ENCODE measurements at regions not wholly inside any gene's neighbourhood (a gene's known extent, or its start where the extent isn't known, plus 50 kb on each side); places are given as distances from the start of the nearest gene placed in this dataset.

GRCh38 chr10:53127686-53128085, 355.1 kb upstream of the MBL2 start:
- Histone ChIP-seq H3K9me3 (ENCODE audit: low read depth, low read length) (no peaks in the 10 kb centered on the region), H3K4me3 (ENCODE audit: low read length) (no peak overlapping the region), H3K4me1 (ENCODE audit: insufficient read depth, low read length) (peaks cover 4% of the 10 kb centered on the region), H3K27me3 (ENCODE audit: insufficient read depth, low read length) (no peaks in the 10 kb centered on the region)

DNA sequence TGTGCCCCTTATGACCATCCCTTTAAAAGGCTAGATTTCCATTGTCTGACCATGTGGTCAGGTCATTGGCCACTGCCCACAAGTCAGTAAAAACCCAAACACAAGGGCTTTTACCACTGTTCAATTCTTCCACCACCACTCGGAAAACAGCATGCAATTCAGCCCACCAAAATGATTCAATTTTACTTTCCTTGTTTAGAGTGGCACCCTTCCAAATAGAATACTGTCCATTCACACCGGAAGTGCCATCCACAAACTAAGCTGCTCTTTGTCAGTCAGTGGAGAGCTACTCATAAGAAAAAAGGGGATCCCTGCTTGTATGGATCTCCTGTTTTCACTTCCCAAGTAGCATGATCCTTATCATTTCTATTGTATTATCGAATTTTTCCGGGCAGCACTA, 350.7 kb upstream of the MBL2 start:
- Histone ChIP-seq H3K9me3 (ENCODE audit: low read depth, low read length) (no peaks in the 10 kb centered on the region), H3K4me1 (ENCODE audit: insufficient read depth, low read length) (peaks cover 12% of the 10 kb centered on the region), H3K4me3 (ENCODE audit: low read length) (no peak overlapping the region), H3K27me3 (ENCODE audit: insufficient read depth, low read length) (no peaks in the 10 kb centered on the region)

- H3K4me3 ChIP-seq (ENCODE audit: low read length): no peak overlapping the region
- H3K27me3 ChIP-seq (ENCODE audit: insufficient read depth, low read length): no peaks in the 10 kb centered on the region
- H3K4me1 ChIP-seq (ENCODE audit: insufficient read depth, low read length): peaks cover 12% of the 10 kb centered on the region
- no peaks in the 10 kb centered on the region for H3K9me3 ChIP-seq (ENCODE audit: low read depth, low read length)
Measured at GRCh38 chr10:53122281-53122680, 349.7 kb upstream of the MBL2 start.

GRCh38 chr10:53115660-53116059, 343.1 kb upstream of the MBL2 start:
- Histone ChIP-seq H3K9me3 (ENCODE audit: low read depth, low read length) (no peaks in the 10 kb centered on the region), H3K4me1 (ENCODE audit: insufficient read depth, low read length) (no peaks in the 10 kb centered on the region), H3K27me3 (ENCODE audit: insufficient read depth, low read length) (no peaks in the 10 kb centered on the region), H3K4me3 (ENCODE audit: low read length) (no peak overlapping the region)

DNA sequence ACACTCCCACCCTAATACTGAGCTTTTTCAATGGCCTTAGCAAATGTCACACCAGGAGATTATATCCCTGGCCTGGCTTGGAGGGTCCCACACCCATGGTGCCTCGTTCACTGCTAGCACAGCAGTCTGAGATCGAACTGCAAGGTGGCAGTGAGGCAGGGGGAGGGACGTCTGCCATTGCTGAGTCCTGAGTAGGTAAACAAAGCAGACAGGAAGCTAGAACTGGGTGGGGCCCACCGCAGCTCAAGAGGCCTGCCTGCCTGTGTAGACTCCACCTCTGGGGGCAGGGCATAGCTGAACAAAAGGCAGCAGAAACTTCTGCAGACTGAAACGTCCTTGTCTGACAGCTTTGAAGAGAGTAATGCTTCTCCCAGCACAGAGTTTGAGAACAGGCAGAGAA, 338.9 kb upstream of the MBL2 start:
- H3K9me3 ChIP-seq (ENCODE audit: low read depth, low read length): no peaks in the 10 kb centered on the region
- no peaks in the 10 kb centered on the region for H3K4me1 ChIP-seq (ENCODE audit: insufficient read depth, low read length)
- H3K27me3 ChIP-seq (ENCODE audit: insufficient read depth, low read length): no peaks in the 10 kb centered on the region
- no peak overlapping the region for H3K4me3 ChIP-seq (ENCODE audit: low read length)

DNA sequence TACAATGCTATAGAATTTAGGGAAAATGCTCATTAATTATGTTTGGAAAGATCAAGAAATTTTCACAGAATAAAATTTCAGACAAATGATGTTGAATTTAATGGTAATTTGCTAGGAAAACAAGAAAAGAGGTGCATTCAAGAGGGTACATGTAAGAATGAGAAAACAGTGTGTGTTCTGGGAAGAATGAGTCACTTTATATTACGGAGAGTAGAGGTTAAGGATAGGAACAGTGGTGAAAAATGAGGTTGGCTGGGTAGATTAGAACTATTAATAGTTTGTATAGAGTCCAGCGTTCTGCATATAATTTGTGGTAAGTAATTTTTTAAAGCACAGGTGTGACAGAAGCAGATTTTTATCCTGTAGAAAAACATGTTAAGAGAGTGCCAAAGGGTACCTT, 336.7 kb upstream of the MBL2 start:
- Histone ChIP-seq H3K4me3 (ENCODE audit: low read length) (no peak overlapping the region), H3K4me1 (ENCODE audit: insufficient read depth, low read length) (no peaks in the 10 kb centered on the region), H3K27me3 (ENCODE audit: insufficient read depth, low read length) (no peaks in the 10 kb centered on the region), H3K9me3 (ENCODE audit: low read depth, low read length) (no peaks in the 10 kb centered on the region)

DNA sequence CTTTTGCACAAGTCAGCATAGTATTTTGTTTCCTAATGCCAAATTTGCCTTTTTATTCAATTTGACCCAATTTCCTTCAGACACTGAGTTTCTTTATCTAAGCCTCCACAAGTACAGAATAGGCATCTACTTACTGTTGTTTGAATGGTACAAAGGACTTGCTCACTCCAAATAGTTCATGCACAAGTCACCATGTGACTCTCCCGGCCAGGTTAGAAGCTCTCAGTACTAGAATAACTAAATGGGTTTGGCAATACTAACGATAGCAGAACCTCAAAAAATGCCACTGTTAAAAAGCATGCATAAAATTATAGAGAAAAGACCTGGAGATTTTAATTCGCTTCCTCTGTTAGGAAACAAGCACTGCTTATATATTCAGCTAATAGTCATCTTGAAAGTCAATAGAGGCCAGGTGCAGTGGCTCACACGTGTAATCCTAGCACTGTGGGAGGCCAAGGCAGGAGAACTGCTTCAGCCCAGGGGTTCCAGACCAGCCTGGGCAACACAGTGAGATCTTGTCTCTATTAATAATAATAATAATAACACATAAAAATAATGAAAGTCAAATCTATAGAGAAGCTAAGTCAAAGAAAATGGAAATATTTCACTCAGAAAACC, 335.8 kb upstream of the MBL2 start:
- no peak overlapping the region for H3K4me3 ChIP-seq (ENCODE audit: low read length)
- no peaks in the 10 kb centered on the region for H3K9me3 ChIP-seq (ENCODE audit: low read depth, low read length)
- no peaks in the 10 kb centered on the region for H3K4me1 ChIP-seq (ENCODE audit: insufficient read depth, low read length)
- H3K27me3 ChIP-seq (ENCODE audit: insufficient read depth, low read length): no peaks in the 10 kb centered on the region

DNA sequence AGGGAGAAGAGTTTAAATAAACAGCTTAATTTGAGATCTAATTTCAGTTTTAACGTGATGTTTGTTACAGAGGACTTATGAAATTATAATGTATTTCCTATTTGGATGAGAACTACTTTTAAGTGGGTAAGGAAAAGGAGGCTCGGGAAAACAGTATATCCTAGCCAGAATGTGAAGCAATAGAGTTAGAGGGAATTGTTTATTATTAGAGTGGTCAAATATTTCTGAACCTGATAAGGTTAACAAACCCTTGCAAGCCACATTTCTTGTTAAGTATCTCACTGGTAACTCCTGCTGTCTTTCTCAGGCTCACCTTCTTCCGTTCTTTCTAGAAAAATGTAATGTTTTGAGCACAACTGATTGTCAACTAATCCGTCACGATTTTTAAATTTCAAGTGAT, 335.1 kb upstream of the MBL2 start:
- no peaks in the 10 kb centered on the region for H3K27me3 ChIP-seq (ENCODE audit: insufficient read depth, low read length)
- H3K4me1 ChIP-seq (ENCODE audit: insufficient read depth, low read length): no peaks in the 10 kb centered on the region
- no peak overlapping the region for H3K4me3 ChIP-seq (ENCODE audit: low read length)
- no peaks in the 10 kb centered on the region for H3K9me3 ChIP-seq (ENCODE audit: low read depth, low read length)

GRCh38 chr10:53102424-53102823, 329.8 kb upstream of the MBL2 start:
- no peaks in the 10 kb centered on the region for H3K27me3 ChIP-seq (ENCODE audit: insufficient read depth, low read length)
- H3K9me3 ChIP-seq (ENCODE audit: low read depth, low read length): no peaks in the 10 kb centered on the region
- no peak overlapping the region for H3K4me3 ChIP-seq (ENCODE audit: low read length)
- no peaks in the 10 kb centered on the region for H3K4me1 ChIP-seq (ENCODE audit: insufficient read depth, low read length)

DNA sequence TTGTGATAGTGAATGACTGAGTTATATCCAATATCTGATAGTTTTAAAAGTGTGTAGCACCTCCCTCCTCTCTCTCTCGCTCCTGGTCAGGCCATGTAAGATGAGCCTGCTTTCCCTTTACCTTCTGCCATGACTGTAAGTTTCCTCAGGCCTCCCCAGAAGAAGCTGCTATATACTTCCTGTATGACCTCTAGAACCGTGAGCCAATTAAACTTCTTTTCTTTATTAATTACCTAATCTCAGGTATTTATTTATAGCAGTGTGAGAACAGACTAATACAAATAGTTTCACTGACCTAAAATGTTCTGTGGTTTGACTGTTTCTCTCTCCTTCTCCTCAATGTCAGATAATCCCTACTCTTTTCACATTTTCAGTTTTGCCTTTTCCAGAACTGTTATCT, 321.3 kb upstream of the MBL2 start:
- Histone ChIP-seq H3K4me3 (ENCODE audit: low read length) (no peak overlapping the region), H3K4me1 (ENCODE audit: insufficient read depth, low read length) (no peaks in the 10 kb centered on the region), H3K9me3 (ENCODE audit: low read depth, low read length) (no peaks in the 10 kb centered on the region), H3K27me3 (ENCODE audit: insufficient read depth, low read length) (no peaks in the 10 kb centered on the region)

DNA sequence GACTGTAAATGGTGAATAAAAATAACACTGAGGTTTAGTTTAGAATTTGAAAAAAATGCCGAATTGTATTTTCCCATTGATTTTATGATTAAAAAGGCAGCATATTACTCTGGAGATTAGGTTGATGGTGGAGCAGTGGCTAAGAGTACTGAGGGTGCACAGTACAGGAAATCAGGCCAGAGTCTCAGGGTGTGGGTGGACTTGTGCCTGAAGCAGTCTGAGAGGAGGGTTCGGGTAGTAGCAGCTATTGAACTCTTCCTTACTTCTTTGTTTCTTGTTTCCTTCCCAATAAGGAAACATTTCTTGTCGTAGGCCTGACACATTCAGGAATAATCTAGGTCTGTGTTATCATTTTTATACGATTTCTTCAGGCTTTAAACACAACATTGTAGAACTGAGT, 319.0 kb upstream of the MBL2 start:
- Histone ChIP-seq H3K27me3 (ENCODE audit: insufficient read depth, low read length) (no peaks in the 10 kb centered on the region), H3K9me3 (ENCODE audit: low read depth, low read length) (no peaks in the 10 kb centered on the region), H3K4me1 (ENCODE audit: insufficient read depth, low read length) (no peaks in the 10 kb centered on the region), H3K4me3 (ENCODE audit: low read length) (no peak overlapping the region)

- H3K4me3 ChIP-seq (ENCODE audit: low read length): no peak overlapping the region
- H3K4me1 ChIP-seq (ENCODE audit: insufficient read depth, low read length): no peaks in the 10 kb centered on the region
- peaks cover 8% of the 10 kb centered on the region for H3K9me3 ChIP-seq (ENCODE audit: low read depth, low read length)
- H3K27me3 ChIP-seq (ENCODE audit: insufficient read depth, low read length): no peaks in the 10 kb centered on the region
Measured at GRCh38 chr10:53088961-53089360, 316.4 kb upstream of the MBL2 start.

DNA sequence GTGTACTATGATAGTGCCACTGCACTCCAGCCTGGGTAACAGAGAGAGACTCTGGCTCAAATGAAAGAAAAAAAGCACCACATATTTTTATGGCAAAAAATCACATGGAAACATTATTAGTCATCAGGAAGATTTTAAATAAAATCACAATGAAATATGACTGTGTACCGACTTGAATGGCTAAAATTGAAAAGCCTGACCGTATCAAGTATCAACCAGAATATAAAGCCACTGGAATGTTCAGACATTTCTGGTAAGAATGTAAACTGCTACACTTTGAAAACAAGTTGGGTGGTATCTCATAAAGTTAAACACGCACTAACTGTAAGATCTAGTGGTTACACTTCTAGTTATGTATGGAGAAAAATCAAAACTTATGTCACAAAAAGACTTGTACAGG, 306.7 kb upstream of the MBL2 start:
- H3K9me3 ChIP-seq (ENCODE audit: low read depth, low read length): no peaks in the 10 kb centered on the region
- H3K27me3 ChIP-seq (ENCODE audit: insufficient read depth, low read length): no peaks in the 10 kb centered on the region
- H3K4me1 ChIP-seq (ENCODE audit: insufficient read depth, low read length): no peaks in the 10 kb centered on the region
- H3K4me3 ChIP-seq (ENCODE audit: low read length): no peak overlapping the region

- no peak overlapping the region for H3K4me3 ChIP-seq (ENCODE audit: low read length)
- H3K4me1 ChIP-seq (ENCODE audit: insufficient read depth, low read length): no peaks in the 10 kb centered on the region
- H3K27me3 ChIP-seq (ENCODE audit: insufficient read depth, low read length): no peaks in the 10 kb centered on the region
- H3K9me3 ChIP-seq (ENCODE audit: low read depth, low read length): no peaks in the 10 kb centered on the region
Measured at GRCh38 chr10:53076948-53077347, 304.4 kb upstream of the MBL2 start.

DNA sequence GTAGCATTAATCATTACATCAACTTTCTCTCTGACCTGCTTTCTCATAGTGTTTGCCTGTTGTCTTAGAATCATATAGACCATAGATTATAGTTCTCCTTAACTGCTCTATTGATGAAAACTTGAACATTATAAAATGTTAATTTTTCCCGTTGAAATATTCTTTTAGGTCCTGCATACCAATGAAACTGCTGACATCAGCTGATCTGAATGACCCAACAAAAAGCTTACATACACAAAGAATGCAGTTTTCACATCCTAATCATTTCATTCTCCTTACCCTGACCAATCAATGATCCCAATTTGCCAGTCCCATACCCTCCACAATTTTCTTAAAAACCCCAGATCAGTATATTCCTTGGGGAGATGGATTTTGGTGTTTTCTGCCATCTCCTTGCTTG, 302.9 kb upstream of the MBL2 start:
- H3K9me3 ChIP-seq (ENCODE audit: low read depth, low read length): no peaks in the 10 kb centered on the region
- no peaks in the 10 kb centered on the region for H3K27me3 ChIP-seq (ENCODE audit: insufficient read depth, low read length)
- H3K4me1 ChIP-seq (ENCODE audit: insufficient read depth, low read length): no peaks in the 10 kb centered on the region
- H3K4me3 ChIP-seq (ENCODE audit: low read length): no peak overlapping the region

- Histone ChIP-seq H3K4me1 (ENCODE audit: insufficient read depth, low read length) (no peaks in the 10 kb centered on the region), H3K27me3 (ENCODE audit: insufficient read depth, low read length) (no peaks in the 10 kb centered on the region), H3K4me3 (ENCODE audit: low read length) (no peak overlapping the region), H3K9me3 (ENCODE audit: low read depth, low read length) (no peaks in the 10 kb centered on the region)
Measured at GRCh38 chr10:53072144-53072543, 299.6 kb upstream of the MBL2 start.

All from mononuclear cell (primary cell).